Ovary (tissue), 3 donors: ENCODE measurements at regions not wholly inside any gene's neighbourhood (a gene's known extent, or its start where the extent isn't known, plus 50 kb on each side); places are given as distances from the start of the nearest gene placed in this dataset.

Experiments used
- CTCF ChIP-seq, 3 donors: fragments of 450-650 bp in 2 of 3; fragments of 200-600 bp in 1 of 3; IDR thresholded peaks; one replicate each; pipeline versions ENCODE4 v1.5.1 to v1.8.0; 2016 to 2022; ENCODE audit warnings: antibody characterized with exemption in 3 of 3, mild to moderate bottlenecking in 1 of 3
- POLR2A ChIP-seq: fragments of 450-650 bp; IDR thresholded peaks from one replicate; pipeline ENCODE4 v1.6.1; 2017; ENCODE audit warnings: antibody characterized with exemption, mild to moderate bottlenecking, moderate library complexity
- donor health status: DM: no; HTN: no; CAD: no.

- no peak for TF ChIP-seq CTCF (IDR thresholded peaks at IDR 0.05)
- TF ChIP-seq POLR2A: no peak
Observed at GRCh38 chr7:47042669-47043068, 539.2 kb downstream of the TNS3 start.
